MCF 10A (cell line): ENCODE measurements at regions not wholly inside any gene's neighbourhood (a gene's known extent, or its start where the extent isn't known, plus 50 kb on each side); places are given as distances from the start of the nearest gene placed in this dataset.

Experiments used
- BruUV-seq: library from RNA; stranded (reverse); fragments of 400-500 nt; replicated peaks from 2 replicates; lab custom pipeline; 2021; lab: Mats Ljungman, UMichigan
- CTCF ChIA-PET: fragments of 300-600 bp; sonication (Branson Sonifier 250); formaldehyde crosslinking; extraction: SDS; loops from one replicate; lab custom pipeline; 2021; ENCODE audit warnings: antibody characterized with exemption, inconsistent platforms; lab: Yijun Ruan, JAX
- POLR2A ChIA-PET: fragments of 300-600, 350-650 bp; sonication (Branson Sonifier 250); formaldehyde crosslinking; extraction: SDS; loops from one replicate; lab custom pipeline; 2020; ENCODE audit warnings: antibody characterized with exemption, inconsistent platforms; lab: Yijun Ruan, JAX
- DNase-seq: peaks from one replicate; pipeline ENCODE4 v3.0.0-alpha.2; 2018; ENCODE audit not compliant: unreplicated experiment
- H3K27ac Mint-ChIP-seq: one replicate; pipeline ENCODE4 v1.8.0; 2022; ENCODE audit warnings: mild to moderate bottlenecking, low read depth, mixed read lengths; ENCODE audit not compliant: unreplicated experiment
- H3K27me3 Mint-ChIP-seq: one replicate; pipeline ENCODE4 v1.8.0; 2022; ENCODE audit warnings: mixed read lengths; ENCODE audit not compliant: insufficient read depth, unreplicated experiment
- H3K36me3 Mint-ChIP-seq: one replicate; pipeline ENCODE4 v1.8.0; 2022; ENCODE audit warnings: mild to moderate bottlenecking, moderate library complexity, mixed read lengths; ENCODE audit not compliant: insufficient read depth, unreplicated experiment
- H3K4me1 Mint-ChIP-seq: one replicate; pipeline ENCODE4 v1.8.0; 2022; ENCODE audit warnings: mixed read lengths; ENCODE audit not compliant: insufficient read depth, unreplicated experiment
- H3K4me3 Mint-ChIP-seq: one replicate; pipeline ENCODE4 v1.8.0; 2022; ENCODE audit warnings: mild to moderate bottlenecking, moderate library complexity, mixed read lengths; ENCODE audit not compliant: unreplicated experiment
- H3K9me3 Mint-ChIP-seq: one replicate; pipeline ENCODE4 v1.8.0; 2022; ENCODE audit warnings: mixed read lengths; ENCODE audit not compliant: unreplicated experiment
- CTCF ChIP-seq: fragments of 200-600 bp; IDR thresholded peaks from one replicate; pipeline ENCODE4 v1.8.0; 2022; ENCODE audit warnings: antibody characterized with exemption, mild to moderate bottlenecking; ENCODE audit not compliant: unreplicated experiment
- intact Hi-C: fragments of 100-400 bp; cut with micrococcal nuclease; formaldehyde crosslinking; loops from 2 replicates; pipeline ENCODE4 v1.14.1; 2022

GRCh38 chr13:103431856-103432255, 365.6 kb upstream of the SLC10A2 start:
- H3K9me3 Mint-ChIP-seq: peaks cover 5% of the 10 kb centered on the region
- no peak overlapping the region for H3K4me3 Mint-ChIP-seq
- H3K27me3 Mint-ChIP-seq: no peaks in the 10 kb centered on the region
- DNase-seq: no peak
- no peak for TF ChIP-seq CTCF
- intact Hi-C loops: no loop called here
- ChIA-PET CTCF (interaction anchor here (0.6 kb wide), 1 partner anchor 12 kb away, joined by 3 read pairs; no protein-coding TSS in a partner anchor), POLR2A (interaction anchor here (0.6 to 0.7 kb wide), 2 partner anchors 229 to 1201 kb away, joined by 4 to 5 read pairs; no protein-coding TSS in a partner anchor)
- no peak overlapping the region for H3K27ac Mint-ChIP-seq
- H3K4me1 Mint-ChIP-seq: no peaks in the 10 kb centered on the region
- no peaks in the 10 kb centered on the region for H3K36me3 Mint-ChIP-seq
- BruUV-seq: no TSS peak

GRCh38 chr13:103430368-103430767, 364.2 kb upstream of the SLC10A2 start:
- H3K27ac Mint-ChIP-seq: no peak overlapping the region
- H3K36me3 Mint-ChIP-seq: no peaks in the 10 kb centered on the region
- DNase-seq: no peak
- no peaks in the 10 kb centered on the region for H3K27me3 Mint-ChIP-seq
- intact Hi-C loops: no loop called here
- no peaks in the 10 kb centered on the region for H3K4me1 Mint-ChIP-seq
- CTCF ChIA-PET: no interaction called here
- no TSS peak for BruUV-seq
- POLR2A ChIA-PET: no interaction called here
- H3K4me3 Mint-ChIP-seq: no peak overlapping the region
- no peak for TF ChIP-seq CTCF
- H3K9me3 Mint-ChIP-seq: peaks cover 5% of the 10 kb centered on the region

GRCh38 chr13:103410002-103410401, 343.8 kb upstream of the SLC10A2 start:
- BruUV-seq: no TSS peak
- no peak overlapping the region for H3K4me3 Mint-ChIP-seq
- ChIA-PET CTCF (no interaction called here), POLR2A (interaction anchor here (0.6 kb wide), 1 partner anchor 503 kb away, joined by 5 read pairs; no protein-coding TSS in a partner anchor)
- no peak overlapping the region for H3K27ac Mint-ChIP-seq
- TF ChIP-seq CTCF: no peak
- no peak for DNase-seq
- no peaks in the 10 kb centered on the region for H3K36me3 Mint-ChIP-seq
- no peaks in the 10 kb centered on the region for H3K4me1 Mint-ChIP-seq
- no peaks in the 10 kb centered on the region for H3K9me3 Mint-ChIP-seq
- no peaks in the 10 kb centered on the region for H3K27me3 Mint-ChIP-seq
- intact Hi-C loops: no loop called here

GRCh38 chr13:103406967-103407366, 340.8 kb upstream of the SLC10A2 start:
- Mint-ChIP-seq H3K4me1 (no peaks in the 10 kb centered on the region), H3K4me3 (no peak overlapping the region), H3K27ac (no peak overlapping the region), H3K36me3 (no peaks in the 10 kb centered on the region), H3K27me3 (no peaks in the 10 kb centered on the region), H3K9me3 (no peaks in the 10 kb centered on the region)
- TF ChIP-seq CTCF: no peak
- intact Hi-C loops: no loop called here
- ChIA-PET CTCF (no interaction called here), POLR2A (no interaction called here)
- BruUV-seq: no TSS peak
- DNase-seq: no peak
